GM12878 (cell line): ENCODE measurements at regions not wholly inside any gene's neighbourhood (a gene's known extent, or its start where the extent isn't known, plus 50 kb on each side); places are given as distances from the start of the nearest gene placed in this dataset.

Experiments
- ATF7 ChIP-seq: fragments of 450-650 bp; IDR thresholded peaks from 2 replicates; pipeline ENCODE4 v1.6.1; 2016; ENCODE audit warnings: low read depth, mild to moderate bottlenecking
- BRCA1 ChIP-seq: IDR thresholded peaks from 2 replicates; pipeline ENCODE4 v1.6.1; 2011; ENCODE audit warnings: low read depth, low read length, improper control_type of control experiment
- CTCF ChIP-seq, 3 experiments: IDR thresholded peaks in 2 of 3; conservative IDR thresholded peaks in 1 of 3; 2 replicates each; pipeline ENCODE4 v1.5.1; 2011; ENCODE audit warnings: low read depth in 3 of 3, low read length in 3 of 3, mild to moderate bottlenecking in 3 of 3, control low read depth in 2 of 3, moderate library complexity in 2 of 3, inconsistent platforms in 1 of 3, mixed read lengths in 1 of 3; ENCODE audit not compliant: control insufficient read depth in 2 of 3, insufficient read depth in 1 of 3; ENCODE audit errors: extremely low read depth in 1 of 3
- EP300 ChIP-seq, 2 experiments: fragments of 150-350 bp in 1 of 2; IDR thresholded peaks; 2 replicates each; pipeline ENCODE4 v1.6.1; 2011 to 2012; ENCODE audit warnings: low read depth in 2 of 2, low read length in 2 of 2, borderline replicate concordance in 1 of 2, improper control_type of control experiment in 1 of 2, inconsistent platforms in 1 of 2; ENCODE audit not compliant: control insufficient read depth in 1 of 2
- EZH2 ChIP-seq: IDR thresholded peaks from 2 replicates; pipeline ENCODE4 v1.6.1; 2012; ENCODE audit warnings: low read depth, mild to moderate bottlenecking, control low read depth, inconsistent platforms, low read length, borderline replicate concordance; ENCODE audit not compliant: control insufficient read depth
- NR2C1 ChIP-seq: fragments of 450-650 bp; IDR thresholded peaks from 2 replicates; pipeline ENCODE4 v1.6.1; 2017; ENCODE audit warnings: antibody characterized with exemption, mild to moderate bottlenecking, moderate library complexity
- POLR2A ChIP-seq: IDR thresholded peaks from 2 replicates; pipeline ENCODE4 v1.6.1; 2011; ENCODE audit warnings: low read depth, mild to moderate bottlenecking, low read length
- TCF12 ChIP-seq: IDR thresholded peaks from 2 replicates; pipeline ENCODE4 v1.6.1; 2011; ENCODE audit warnings: low read depth, mild to moderate bottlenecking, low read length
- TF ChIP-seq, protein P1 (sequence below): fragments of 450-650 bp; IDR thresholded peaks from 2 replicates; pipeline ENCODE4 v1.6.1; 2017; ENCODE audit warnings: mild to moderate bottlenecking, moderate library complexity
- TF ChIP-seq, protein P2 (sequence below): fragments of 450-650 bp; IDR thresholded peaks from 2 replicates; pipeline ENCODE4 v1.6.1; 2017; ENCODE audit warnings: mild to moderate bottlenecking

DNA sequence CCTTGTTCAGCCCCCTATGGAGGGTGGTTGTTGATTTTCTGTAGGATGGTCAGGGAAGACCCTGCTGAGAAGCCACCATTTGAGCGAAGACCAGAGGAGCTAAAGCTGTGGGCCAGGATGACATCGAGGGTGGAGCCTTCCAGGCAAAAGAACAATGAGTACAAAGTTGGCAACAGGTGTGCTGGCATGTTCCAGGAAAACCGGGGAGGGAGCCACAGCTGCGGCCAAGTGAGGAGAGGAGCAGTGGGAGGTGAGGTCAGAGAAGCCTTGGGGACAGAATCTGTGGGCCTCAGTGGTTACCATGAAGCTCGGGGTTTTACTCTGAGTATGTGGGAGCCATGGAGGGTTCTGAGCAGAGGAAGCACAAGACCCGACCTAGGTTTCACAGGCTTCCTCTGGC is 75.6 kb upstream of the ZNF479 start:
- TF ChIP-seq POLR2A, result no peak
- TF ChIP-seq CTCF (IDR thresholded peaks at IDR 0.05 in 2 of 3, conservative IDR thresholded peaks at IDR 0.05 in 1 of 3; ENCODE audit: control insufficient read depth in 2 of 3, extremely low read depth in 1 of 3, insufficient read depth in 1 of 3, low read depth in 3 of 3, low read length in 3 of 3), result no peak
- TF ChIP-seq BRCA1, result no peak
- TF ChIP-seq TCF12, result no peak
- no peak for TF ChIP-seq EZH2
- no peak for TF ChIP-seq ATF7
- no peak for TF ChIP-seq NR2C1
- TF ChIP-seq EP300 (IDR thresholded peaks at IDR 0.05; ENCODE audit: borderline replicate concordance in 1 of 2, control insufficient read depth in 1 of 2, low read depth in 2 of 2, low read length in 2 of 2), result no peak
- TF ChIP-seq, protein P1, sequence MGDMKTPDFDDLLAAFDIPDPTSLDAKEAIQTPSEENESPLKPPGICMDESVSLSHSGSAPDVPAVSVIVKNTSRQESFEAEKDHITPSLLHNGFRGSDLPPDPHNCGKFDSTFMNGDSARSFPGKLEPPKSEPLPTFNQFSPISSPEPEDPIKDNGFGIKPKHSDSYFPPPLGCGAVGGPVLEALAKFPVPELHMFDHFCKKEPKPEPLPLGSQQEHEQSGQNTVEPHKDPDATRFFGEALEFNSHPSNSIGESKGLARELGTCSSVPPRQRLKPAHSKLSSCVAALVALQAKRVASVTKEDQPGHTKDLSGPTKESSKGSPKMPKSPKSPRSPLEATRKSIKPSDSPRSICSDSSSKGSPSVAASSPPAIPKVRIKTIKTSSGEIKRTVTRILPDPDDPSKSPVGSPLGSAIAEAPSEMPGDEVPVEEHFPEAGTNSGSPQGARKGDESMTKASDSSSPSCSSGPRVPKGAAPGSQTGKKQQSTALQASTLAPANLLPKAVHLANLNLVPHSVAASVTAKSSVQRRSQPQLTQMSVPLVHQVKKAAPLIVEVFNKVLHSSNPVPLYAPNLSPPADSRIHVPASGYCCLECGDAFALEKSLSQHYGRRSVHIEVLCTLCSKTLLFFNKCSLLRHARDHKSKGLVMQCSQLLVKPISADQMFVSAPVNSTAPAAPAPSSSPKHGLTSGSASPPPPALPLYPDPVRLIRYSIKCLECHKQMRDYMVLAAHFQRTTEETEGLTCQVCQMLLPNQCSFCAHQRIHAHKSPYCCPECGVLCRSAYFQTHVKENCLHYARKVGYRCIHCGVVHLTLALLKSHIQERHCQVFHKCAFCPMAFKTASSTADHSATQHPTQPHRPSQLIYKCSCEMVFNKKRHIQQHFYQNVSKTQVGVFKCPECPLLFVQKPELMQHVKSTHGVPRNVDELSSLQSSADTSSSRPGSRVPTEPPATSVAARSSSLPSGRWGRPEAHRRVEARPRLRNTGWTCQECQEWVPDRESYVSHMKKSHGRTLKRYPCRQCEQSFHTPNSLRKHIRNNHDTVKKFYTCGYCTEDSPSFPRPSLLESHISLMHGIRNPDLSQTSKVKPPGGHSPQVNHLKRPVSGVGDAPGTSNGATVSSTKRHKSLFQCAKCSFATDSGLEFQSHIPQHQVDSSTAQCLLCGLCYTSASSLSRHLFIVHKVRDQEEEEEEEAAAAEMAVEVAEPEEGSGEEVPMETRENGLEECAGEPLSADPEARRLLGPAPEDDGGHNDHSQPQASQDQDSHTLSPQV, result no peak
- TF ChIP-seq, protein P2, sequence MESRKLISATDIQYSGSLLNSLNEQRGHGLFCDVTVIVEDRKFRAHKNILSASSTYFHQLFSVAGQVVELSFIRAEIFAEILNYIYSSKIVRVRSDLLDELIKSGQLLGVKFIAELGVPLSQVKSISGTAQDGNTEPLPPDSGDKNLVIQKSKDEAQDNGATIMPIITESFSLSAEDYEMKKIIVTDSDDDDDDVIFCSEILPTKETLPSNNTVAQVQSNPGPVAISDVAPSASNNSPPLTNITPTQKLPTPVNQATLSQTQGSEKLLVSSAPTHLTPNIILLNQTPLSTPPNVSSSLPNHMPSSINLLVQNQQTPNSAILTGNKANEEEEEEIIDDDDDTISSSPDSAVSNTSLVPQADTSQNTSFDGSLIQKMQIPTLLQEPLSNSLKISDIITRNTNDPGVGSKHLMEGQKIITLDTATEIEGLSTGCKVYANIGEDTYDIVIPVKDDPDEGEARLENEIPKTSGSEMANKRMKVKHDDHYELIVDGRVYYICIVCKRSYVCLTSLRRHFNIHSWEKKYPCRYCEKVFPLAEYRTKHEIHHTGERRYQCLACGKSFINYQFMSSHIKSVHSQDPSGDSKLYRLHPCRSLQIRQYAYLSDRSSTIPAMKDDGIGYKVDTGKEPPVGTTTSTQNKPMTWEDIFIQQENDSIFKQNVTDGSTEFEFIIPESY, result no peak
